SK-N-SH (cell line): ENCODE measurements at regions not wholly inside any gene's neighbourhood (a gene's known extent, or its start where the extent isn't known, plus 50 kb on each side); places are given as distances from the start of the nearest gene placed in this dataset.

ENCODE experiments used
- CTCF ChIA-PET: fragments of 300-600, 350-600 bp; formaldehyde crosslinking; extraction: SDS; loops from one replicate; lab custom pipeline; 2021; lab: Yijun Ruan, JAX
- POLR2A ChIA-PET: fragments of 350-600 bp; sonication (Branson Sonifier 250); formaldehyde crosslinking; extraction: SDS; loops from one replicate; lab custom pipeline; 2020; ENCODE audit warnings: antibody characterized with exemption, inconsistent platforms; lab: Yijun Ruan, JAX
- DNase-seq: peaks from one replicate; pipeline ENCODE4 v3.0.0; 2012
- H2AFZ ChIP-seq: fragments of 200-600 bp; sonication (generic); 2 replicates; pipeline ENCODE4 v1.8.1; 2016; ENCODE audit warnings: antibody characterized with exemption, mild to moderate bottlenecking, low read depth
- H3F3A ChIP-seq: fragments of 200-600 bp; sonication (generic); replicated peaks from 2 replicates; pipeline ENCODE3; 2016; ENCODE audit warnings: antibody characterized with exemption, mild to moderate bottlenecking; ENCODE audit not compliant: insufficient read depth
- H3K27ac ChIP-seq, 2 experiments: fragments of 200-500 bp in 1 of 2; fragments of 200-600 bp in 1 of 2; sonication (Bioruptor generic) in 1 of 2; sonication (generic), shearing (Covaris generic) in 1 of 2; 2 replicates each; pipeline versions ENCODE4 v1.5.1 to v1.6.1; 2014 to 2016; ENCODE audit warnings: low read depth in 2 of 2, inconsistent platforms in 1 of 2, low read length in 1 of 2, mild to moderate bottlenecking in 1 of 2, mixed read lengths in 1 of 2
- H3K27me3 ChIP-seq: fragments of 200-600 bp; sonication (generic), shearing (Covaris generic); 2 replicates; pipeline ENCODE4 v1.6.1; 2016; ENCODE audit warnings: mixed run types; ENCODE audit not compliant: insufficient read depth
- H3K36me3 ChIP-seq, 2 experiments: fragments of 200-500 bp in 1 of 2; fragments of 200-600 bp in 1 of 2; sonication (Bioruptor generic) in 1 of 2; sonication (generic) in 1 of 2; replicated peaks in 1 of 2; 2 replicates each; pipeline versions ENCODE3 to v1.5.1; 2014 to 2016; ENCODE audit warnings: low read length in 1 of 2, mild to moderate bottlenecking in 1 of 2; ENCODE audit not compliant: insufficient read depth in 2 of 2, control insufficient read depth in 1 of 2
- H3K4me1 ChIP-seq, 2 experiments: fragments of 200-500 bp in 1 of 2; fragments of 200-600 bp in 1 of 2; sonication (Bioruptor generic) in 1 of 2; sonication (generic), shearing (Covaris generic) in 1 of 2; 2 replicates each; pipeline versions ENCODE4 v1.5.1 to v1.6.1; 2014 to 2016; ENCODE audit warnings: low read depth in 1 of 2, low read length in 1 of 2, mixed run types in 1 of 2; ENCODE audit not compliant: insufficient read depth in 2 of 2, control insufficient read depth in 1 of 2
- H3K4me2 ChIP-seq: fragments of 200-600 bp; sonication (generic), shearing (Covaris generic); 2 replicates; pipeline ENCODE4 v1.6.1; 2017; ENCODE audit warnings: mixed run types
- H3K4me3 ChIP-seq, 2 experiments: fragments of 200-500 bp in 1 of 2; fragments of 200-600 bp in 1 of 2; sonication (Bioruptor generic) in 1 of 2; sonication (generic), shearing (Covaris generic) in 1 of 2; 2 replicates each; pipeline versions ENCODE4 v1.5.1 to v1.8.1; 2014 to 2016; ENCODE audit warnings: low read depth in 2 of 2, inconsistent platforms in 1 of 2, low read length in 1 of 2, mild to moderate bottlenecking in 1 of 2, mixed read lengths in 1 of 2, moderate library complexity in 1 of 2
- H3K79me2 ChIP-seq: fragments of 200-600 bp; sonication (generic); 2 replicates; pipeline ENCODE4 v1.8.1; 2017; ENCODE audit warnings: mild to moderate bottlenecking; ENCODE audit not compliant: insufficient read depth
- H3K9ac ChIP-seq: fragments of 200-600 bp; sonication (generic); 2 replicates; pipeline ENCODE4 v1.6.1; 2017; ENCODE audit warnings: mixed run types
- H3K9me2 ChIP-seq: fragments of 200-600 bp; sonication (generic); 2 replicates; pipeline ENCODE4 v1.6.1; 2017; ENCODE audit warnings: mixed run types
- H3K9me3 ChIP-seq: fragments of 200-600 bp; sonication (generic); 2 replicates; pipeline ENCODE4 v1.6.1; 2017; ENCODE audit warnings: mixed run types, mild to moderate bottlenecking, moderate library complexity
- H4K20me1 ChIP-seq: fragments of 200-600 bp; sonication (generic); 2 replicates; pipeline ENCODE4 v1.6.1; 2017; ENCODE audit warnings: mild to moderate bottlenecking, mixed run types; ENCODE audit not compliant: insufficient read depth
- ELF1 ChIP-seq: IDR thresholded peaks from 2 replicates; pipeline ENCODE4 v1.4.0; 2012
- FOSL2 ChIP-seq: IDR thresholded peaks from 2 replicates; pipeline ENCODE4 v1.4.0; 2012; ENCODE audit warnings: low read depth, mild to moderate bottlenecking, moderate library complexity, borderline replicate concordance
- FOXJ3 ChIP-seq: sonication (generic); formaldehyde crosslinking; IDR thresholded peaks from 2 replicates; pipeline ENCODE4 v1.5.1; 2020; ENCODE audit warnings: mild to moderate bottlenecking, missing genetic modification reagents
- MXI1 ChIP-seq: IDR thresholded peaks from 2 replicates; pipeline ENCODE4 v1.6.1; 2012; ENCODE audit warnings: mild to moderate bottlenecking, low read depth, low read length, improper control_type of control experiment
- PBX3 ChIP-seq: IDR thresholded peaks from 2 replicates; pipeline ENCODE4; 2012
- RAD21 ChIP-seq: IDR thresholded peaks from 2 replicates; pipeline ENCODE4 v1.6.1; 2012; ENCODE audit warnings: mild to moderate bottlenecking, low read length
- RXRA ChIP-seq: IDR thresholded peaks from 2 replicates; pipeline ENCODE4 v1.4.0; 2012; ENCODE audit warnings: low read depth, mild to moderate bottlenecking, borderline replicate concordance
- SMC3 ChIP-seq: IDR thresholded peaks from 2 replicates; pipeline ENCODE4 v1.6.1; 2012; ENCODE audit warnings: low read depth, low read length, improper control_type of control experiment
- TAF1 ChIP-seq: IDR thresholded peaks from 2 replicates; pipeline ENCODE4 v1.6.1; 2012; ENCODE audit warnings: low read depth, mild to moderate bottlenecking, low read length, moderate library complexity, borderline replicate concordance
- TCF12 ChIP-seq: IDR thresholded peaks from 2 replicates; pipeline ENCODE4 v1.4.0; 2012
- TEAD4 ChIP-seq: IDR thresholded peaks from 2 replicates; pipeline ENCODE4 v1.4.0; 2012; ENCODE audit warnings: mild to moderate bottlenecking, borderline replicate concordance; ENCODE audit not compliant: insufficient read depth
- USF2 ChIP-seq: fragments of 150-350 bp; IDR thresholded peaks from 2 replicates; pipeline ENCODE4 v1.6.1; 2017; ENCODE audit warnings: antibody characterized with exemption, low read length, low read depth, borderline replicate concordance
- YY1 ChIP-seq: IDR thresholded peaks from 2 replicates; pipeline ENCODE4 v1.4.0; 2012; ENCODE audit warnings: low read depth, mild to moderate bottlenecking
- WGBS: methylation state at CpG from one replicate; pipeline ENCODE4 v1.1.6; 2017; ENCODE audit warnings: low lambda C conversion rate; 5-methylcytosine and 5-hydroxymethylcytosine counted together
- TF ChIP-seq, protein P1 (sequence below): IDR thresholded peaks from 2 replicates; pipeline ENCODE4 v1.4.0; 2012; ENCODE audit warnings: low read depth
- TF ChIP-seq, protein P2 (sequence below): fragments of 200-600 bp; sonication (generic); IDR thresholded peaks from 2 replicates; pipeline ENCODE4 v1.6.1; 2017; ENCODE audit warnings: antibody characterized with exemption, mild to moderate bottlenecking, moderate library complexity
- TF ChIP-seq, protein P3 (sequence below): IDR thresholded peaks from 2 replicates; pipeline ENCODE4 v1.4.0; 2012; ENCODE audit warnings: low read depth, borderline replicate concordance

GRCh38 chr5:98570661-98571191 is 202.7 kb upstream of the RGMB start:
- Histone ChIP-seq H3K4me1 (peaks cover 0 to 15% of the 10 kb centered on the region in 2 experiments; a peak in 2 of 4 replicates), H3K36me3 (no peaks in the 10 kb centered on the region), H2AFZ (0 out of 2 replicates have a peak overlapping the region, but pooled peaks have one; percentile 16), H3K9ac (no peak overlapping the region), H4K20me1 (no peaks in the 10 kb centered on the region), H3K9me2 (no peaks in the 10 kb centered on the region), H3K4me2 (peak overlapping the region; percentile 43; the same call in 1 of the 2 replicates), H3K9me3 (no peaks in the 10 kb centered on the region), H3K4me3 (no peak overlapping the region), H3K79me2 (no peaks in the 10 kb centered on the region), H3F3A (peaks cover 3% of the 10 kb centered on the region), H3K27me3 (no peaks in the 10 kb centered on the region), H3K27ac (peak overlapping the region in 1 of 2 experiments; percentile 28; a peak in 1 of 4 replicates)
- no peak for DNase-seq
- CTCF ChIA-PET = interaction anchor here (1.1 kb wide), 1 partner anchor 9 kb away, joined by 3 read pairs; no protein-coding TSS in a partner anchor
- POLR2A ChIA-PET = no interaction called here
- TF ChIP-seq YY1 = no peak
- TF ChIP-seq, protein P1, sequence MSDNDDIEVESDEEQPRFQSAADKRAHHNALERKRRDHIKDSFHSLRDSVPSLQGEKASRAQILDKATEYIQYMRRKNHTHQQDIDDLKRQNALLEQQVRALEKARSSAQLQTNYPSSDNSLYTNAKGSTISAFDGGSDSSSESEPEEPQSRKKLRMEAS = no peak
- TF ChIP-seq, protein P2, sequence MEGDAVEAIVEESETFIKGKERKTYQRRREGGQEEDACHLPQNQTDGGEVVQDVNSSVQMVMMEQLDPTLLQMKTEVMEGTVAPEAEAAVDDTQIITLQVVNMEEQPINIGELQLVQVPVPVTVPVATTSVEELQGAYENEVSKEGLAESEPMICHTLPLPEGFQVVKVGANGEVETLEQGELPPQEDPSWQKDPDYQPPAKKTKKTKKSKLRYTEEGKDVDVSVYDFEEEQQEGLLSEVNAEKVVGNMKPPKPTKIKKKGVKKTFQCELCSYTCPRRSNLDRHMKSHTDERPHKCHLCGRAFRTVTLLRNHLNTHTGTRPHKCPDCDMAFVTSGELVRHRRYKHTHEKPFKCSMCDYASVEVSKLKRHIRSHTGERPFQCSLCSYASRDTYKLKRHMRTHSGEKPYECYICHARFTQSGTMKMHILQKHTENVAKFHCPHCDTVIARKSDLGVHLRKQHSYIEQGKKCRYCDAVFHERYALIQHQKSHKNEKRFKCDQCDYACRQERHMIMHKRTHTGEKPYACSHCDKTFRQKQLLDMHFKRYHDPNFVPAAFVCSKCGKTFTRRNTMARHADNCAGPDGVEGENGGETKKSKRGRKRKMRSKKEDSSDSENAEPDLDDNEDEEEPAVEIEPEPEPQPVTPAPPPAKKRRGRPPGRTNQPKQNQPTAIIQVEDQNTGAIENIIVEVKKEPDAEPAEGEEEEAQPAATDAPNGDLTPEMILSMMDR = no peak
- TF ChIP-seq MXI1 = no peak
- no peak for TF ChIP-seq TAF1
- 10% methylated on average over 1 of the region's 1 CpG for WGBS

GRCh38 chr5:98573834-98574320 is 199.6 kb upstream of the RGMB start:
- Histone ChIP-seq H3K9me2 (no peaks in the 10 kb centered on the region), H3K79me2 (no peaks in the 10 kb centered on the region), H3K9ac (no peak overlapping the region), H3K36me3 (no peaks in the 10 kb centered on the region), H3K4me2 (no peak overlapping the region), H4K20me1 (no peaks in the 10 kb centered on the region), H2AFZ (no peak overlapping the region), H3K27ac (no peak overlapping the region), H3K9me3 (no peaks in the 10 kb centered on the region), H3K27me3 (no peaks in the 10 kb centered on the region), H3K4me1 (peaks cover 0 to 15% of the 10 kb centered on the region in 2 experiments; a peak in 2 of 4 replicates), H3F3A (peaks cover 3% of the 10 kb centered on the region), H3K4me3 (no peak overlapping the region)
- ChIA-PET POLR2A (no interaction called here), CTCF (no interaction called here)
- DNase-seq = no peak
- no peak for TF ChIP-seq TEAD4
- no peak for TF ChIP-seq ELF1
- no peak for TF ChIP-seq SMC3
- no peak for TF ChIP-seq TCF12
- no peak for TF ChIP-seq RAD21
- WGBS = 70% methylated on average over 4 of the region's 4 CpGs

DNA sequence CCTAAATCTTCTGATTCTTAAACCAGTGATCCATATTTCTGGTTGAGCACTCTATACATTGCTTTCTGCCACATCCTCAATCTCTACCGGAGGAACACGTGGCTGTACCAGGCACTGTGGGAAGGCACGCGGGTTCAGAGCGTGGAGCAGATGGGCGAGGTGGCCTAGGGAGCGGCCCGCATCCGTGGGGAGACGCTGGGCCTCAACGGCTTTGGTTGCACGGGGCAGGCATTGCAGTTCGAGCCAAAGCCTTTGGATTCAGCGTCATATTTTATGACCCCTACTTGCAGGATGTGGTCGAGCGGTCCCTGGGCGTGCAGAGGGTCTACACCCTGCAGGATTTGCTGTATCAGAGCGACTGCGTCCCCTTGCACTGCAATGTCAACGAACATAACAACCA is 197.2 kb upstream of the RGMB start:
- 93% methylated on average over 19 of the region's 20 CpGs for WGBS
- Histone ChIP-seq H3K4me1 (peaks cover 0 to 10% of the 10 kb centered on the region in 2 experiments; a peak in 2 of 4 replicates), H3K9me3 (no peaks in the 10 kb centered on the region), H3K79me2 (no peaks in the 10 kb centered on the region), H3K4me3 (no peak overlapping the region), H3K36me3 (no peaks in the 10 kb centered on the region), H3F3A (no peaks in the 10 kb centered on the region), H3K4me2 (no peak overlapping the region), H4K20me1 (no peaks in the 10 kb centered on the region), H3K9ac (no peak overlapping the region), H2AFZ (no peak overlapping the region), H3K27ac (no peak overlapping the region), H3K9me2 (no peaks in the 10 kb centered on the region), H3K27me3 (no peaks in the 10 kb centered on the region)
- ChIA-PET POLR2A (no interaction called here), CTCF (no interaction called here)
- no peak for DNase-seq
- TF ChIP-seq PBX3 = no peak
- TF ChIP-seq, protein P3, sequence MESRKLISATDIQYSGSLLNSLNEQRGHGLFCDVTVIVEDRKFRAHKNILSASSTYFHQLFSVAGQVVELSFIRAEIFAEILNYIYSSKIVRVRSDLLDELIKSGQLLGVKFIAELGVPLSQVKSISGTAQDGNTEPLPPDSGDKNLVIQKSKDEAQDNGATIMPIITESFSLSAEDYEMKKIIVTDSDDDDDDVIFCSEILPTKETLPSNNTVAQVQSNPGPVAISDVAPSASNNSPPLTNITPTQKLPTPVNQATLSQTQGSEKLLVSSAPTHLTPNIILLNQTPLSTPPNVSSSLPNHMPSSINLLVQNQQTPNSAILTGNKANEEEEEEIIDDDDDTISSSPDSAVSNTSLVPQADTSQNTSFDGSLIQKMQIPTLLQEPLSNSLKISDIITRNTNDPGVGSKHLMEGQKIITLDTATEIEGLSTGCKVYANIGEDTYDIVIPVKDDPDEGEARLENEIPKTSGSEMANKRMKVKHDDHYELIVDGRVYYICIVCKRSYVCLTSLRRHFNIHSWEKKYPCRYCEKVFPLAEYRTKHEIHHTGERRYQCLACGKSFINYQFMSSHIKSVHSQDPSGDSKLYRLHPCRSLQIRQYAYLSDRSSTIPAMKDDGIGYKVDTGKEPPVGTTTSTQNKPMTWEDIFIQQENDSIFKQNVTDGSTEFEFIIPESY = no peak
- no peak for TF ChIP-seq FOXJ3 (CRISPR knock-in tag)
- no peak for TF ChIP-seq USF2
- TF ChIP-seq ELF1 = no peak
- TF ChIP-seq TEAD4 = no peak
- TF ChIP-seq RXRA = no peak
- no peak for TF ChIP-seq FOSL2
